ENCODE measurements at regions not wholly inside any gene's neighbourhood (a gene's known extent, or its start where the extent isn't known, plus 50 kb on each side); places are given as distances from the start of the nearest gene placed in this dataset.

GRCh38 chr4:31124008-31124585 is 403.9 kb downstream of the PCDH7 start:
- DNase-seq, result no peak

GRCh38 chr4:31125061-31125460 is 404.9 kb downstream of the PCDH7 start:
- no peak for DNase-seq

DNA sequence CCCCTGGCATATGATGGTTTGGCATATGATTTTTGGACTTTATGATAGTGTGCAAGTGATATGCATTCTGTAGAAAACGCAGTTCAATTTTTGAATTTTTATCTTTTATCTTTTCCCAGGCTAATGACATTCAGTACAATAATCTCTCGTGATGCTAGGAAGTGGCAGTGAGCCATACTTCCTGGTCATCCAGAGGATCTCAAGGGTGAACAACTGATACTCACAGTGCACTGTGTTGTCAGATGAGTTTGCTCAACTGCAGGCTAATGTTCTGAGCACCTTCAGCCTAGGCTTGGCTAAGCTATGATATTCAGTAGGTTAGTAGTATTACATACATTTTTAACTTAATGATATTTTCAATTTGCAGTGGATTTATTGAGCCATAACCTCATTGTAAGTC is 405.3 kb downstream of the PCDH7 start:
- no peak for DNase-seq

DNA sequence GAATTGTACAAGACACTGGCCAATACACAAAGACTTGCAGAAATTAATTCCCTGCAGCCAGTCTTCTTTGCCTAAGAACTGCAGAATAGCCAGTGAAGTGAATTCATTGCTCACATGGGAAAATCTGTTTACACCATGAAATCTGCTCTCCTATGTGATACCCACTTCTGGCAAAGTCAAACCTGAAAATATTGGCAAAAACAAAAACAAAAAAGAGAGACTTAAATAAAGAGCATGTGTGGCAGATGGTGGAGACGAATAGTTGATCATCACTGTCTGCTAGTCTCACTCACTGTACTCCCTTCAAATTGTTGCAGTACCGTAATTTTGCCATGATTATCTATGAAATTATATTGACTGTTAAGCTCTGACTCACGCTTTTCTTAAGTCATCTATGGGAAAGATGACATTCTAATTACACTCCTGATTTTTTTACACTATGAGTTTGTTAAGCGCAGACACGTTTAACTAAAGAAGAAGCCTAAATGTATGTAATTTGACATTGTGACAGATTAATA is 406.8 kb downstream of the PCDH7 start:
- DNase-seq, result no peak

- no peak for DNase-seq
Measured at GRCh38 chr4:31130930-31131329, 410.8 kb downstream of the PCDH7 start.

- DNase-seq, result no peak
Measured at GRCh38 chr4:31134720-31135119, 414.6 kb downstream of the PCDH7 start.

DNA sequence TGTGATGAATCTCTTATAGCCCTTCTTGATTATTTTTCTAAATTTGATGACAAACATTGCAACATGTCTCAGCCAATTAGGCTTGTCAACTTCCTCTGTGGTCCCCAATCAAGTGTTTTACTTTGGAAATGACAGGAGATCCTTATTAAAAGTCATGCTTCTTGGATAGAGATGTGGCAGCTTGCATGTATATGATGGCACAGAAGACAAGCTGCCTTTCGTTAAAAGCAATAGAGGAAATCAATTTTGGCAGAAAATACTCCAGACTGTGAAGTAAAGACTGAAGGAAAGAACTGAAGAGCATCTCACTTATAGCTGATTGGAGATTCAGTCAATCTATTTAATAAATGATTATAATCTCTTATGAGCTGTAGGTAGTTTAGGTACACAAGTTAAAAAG is 419.6 kb downstream of the PCDH7 start:
- no peak for DNase-seq

GRCh38 chr4:31141095-31141831 is 421.1 kb downstream of the PCDH7 start:
- DNase-seq, result no peak

DNA sequence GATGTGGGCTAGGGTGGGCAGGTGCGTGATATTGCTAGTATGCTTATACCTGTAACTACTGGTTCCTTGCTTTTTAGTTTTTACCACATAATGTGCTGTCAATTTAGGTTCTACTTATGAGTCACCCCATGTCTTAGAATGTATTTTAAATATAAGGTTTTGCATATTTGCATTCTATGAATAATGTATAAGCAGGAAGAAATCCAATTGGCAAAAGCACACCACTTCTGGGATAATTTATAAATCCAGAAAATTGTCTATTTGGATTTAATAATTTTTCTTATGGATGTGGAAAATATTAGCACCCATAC is 421.6 kb downstream of the PCDH7 start:
- DNase-seq, result no peak

GRCh38 chr4:31146366-31146765 is 426.2 kb downstream of the PCDH7 start:
- no peak for DNase-seq

DNA sequence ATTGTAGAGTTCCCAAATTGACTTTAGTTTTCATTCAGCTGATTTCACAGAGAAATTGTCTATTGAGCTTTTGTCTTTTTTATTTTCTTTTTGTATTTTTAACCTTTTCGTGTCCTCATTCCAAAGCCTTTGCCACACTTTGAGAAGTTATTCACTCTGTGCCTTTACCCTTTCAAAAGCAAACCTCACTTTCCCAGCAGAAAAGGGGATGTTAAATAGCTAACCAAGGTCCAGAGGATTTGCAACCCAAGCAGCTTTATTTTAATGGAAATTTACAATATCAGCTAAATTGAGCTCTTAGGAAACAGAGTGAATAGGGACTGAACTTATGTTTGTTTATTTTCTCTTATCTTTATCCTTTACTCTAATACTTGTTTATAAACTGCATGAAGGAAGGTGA is 428.8 kb downstream of the PCDH7 start:
- DNase-seq, result no peak

DNA sequence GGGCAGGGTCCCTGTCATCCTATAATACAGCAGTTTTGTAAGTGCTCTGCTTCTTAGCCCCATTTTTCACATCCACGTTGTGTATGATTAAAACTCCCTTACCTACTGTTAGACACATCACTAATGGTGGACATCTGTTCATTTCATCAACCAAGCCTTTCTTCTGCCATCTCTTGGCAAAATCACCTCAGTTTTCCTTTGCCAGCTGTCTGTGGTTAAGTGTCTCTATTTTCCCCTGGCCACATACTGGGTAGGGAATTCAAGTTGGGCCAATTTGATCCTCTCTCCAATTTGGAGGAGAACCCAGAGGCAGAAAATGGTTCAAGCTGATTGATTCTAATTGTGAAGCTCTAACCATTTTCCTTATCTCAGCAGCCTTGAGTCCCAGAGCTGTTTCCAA is 436.1 kb downstream of the PCDH7 start:
- no peak for DNase-seq

DNA sequence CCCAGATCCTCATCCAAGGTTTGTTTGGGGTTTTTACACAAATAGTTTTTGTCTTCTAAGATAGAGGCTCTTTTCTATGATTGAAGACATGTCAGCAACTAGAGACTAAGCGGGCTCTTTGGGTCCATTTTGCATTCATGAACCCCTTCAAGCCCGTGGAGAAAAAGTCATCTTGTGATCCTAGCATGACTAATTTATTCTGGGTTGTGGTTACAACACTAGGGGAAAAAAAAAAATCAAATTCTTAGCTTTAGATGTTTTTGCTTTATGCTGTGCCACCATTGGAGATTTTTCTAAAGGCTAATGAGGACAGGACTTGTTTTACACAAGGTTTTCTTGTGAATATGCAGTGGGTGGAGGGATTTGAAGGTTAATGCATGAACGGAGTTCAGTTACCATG is 440.0 kb downstream of the PCDH7 start:
- no peak for DNase-seq

DNA sequence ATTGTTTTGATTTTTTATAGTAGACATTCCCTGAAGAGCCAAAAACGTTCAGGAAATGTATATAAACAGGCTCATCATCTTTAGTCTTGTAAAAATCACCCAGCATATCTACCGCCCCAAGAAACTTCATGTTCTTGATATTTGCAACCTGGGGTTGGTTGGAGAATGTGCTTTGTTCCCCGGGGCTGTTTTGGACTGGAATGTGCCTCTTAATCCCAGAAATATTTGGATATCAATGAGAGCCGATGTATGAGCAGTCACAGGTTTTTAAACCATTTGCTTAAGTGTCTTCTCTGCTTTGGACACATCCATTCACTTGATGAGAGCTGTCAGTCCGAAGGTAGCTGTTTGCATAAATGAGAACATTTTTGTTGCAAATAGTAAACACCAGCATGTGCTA is 449.7 kb downstream of the PCDH7 start:
- DNase-seq, result no peak

DNA sequence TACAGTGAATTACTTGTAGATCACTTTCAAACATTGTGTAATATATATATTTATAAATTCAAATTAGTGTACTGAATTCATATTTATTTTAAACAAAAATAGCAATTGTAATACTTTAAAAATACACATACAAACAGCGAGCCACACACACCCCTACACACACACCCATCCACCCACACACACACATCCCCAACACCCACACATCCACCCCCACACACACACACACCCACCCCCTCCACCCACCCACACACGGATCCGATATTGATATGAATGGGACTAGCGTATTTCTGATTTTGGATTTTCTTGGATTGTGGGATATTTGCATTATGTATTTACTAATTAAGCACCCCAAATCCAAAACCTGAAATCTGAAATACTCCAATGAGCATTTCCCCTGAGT is 451.2 kb downstream of the PCDH7 start:
- no peak for DNase-seq

DNA sequence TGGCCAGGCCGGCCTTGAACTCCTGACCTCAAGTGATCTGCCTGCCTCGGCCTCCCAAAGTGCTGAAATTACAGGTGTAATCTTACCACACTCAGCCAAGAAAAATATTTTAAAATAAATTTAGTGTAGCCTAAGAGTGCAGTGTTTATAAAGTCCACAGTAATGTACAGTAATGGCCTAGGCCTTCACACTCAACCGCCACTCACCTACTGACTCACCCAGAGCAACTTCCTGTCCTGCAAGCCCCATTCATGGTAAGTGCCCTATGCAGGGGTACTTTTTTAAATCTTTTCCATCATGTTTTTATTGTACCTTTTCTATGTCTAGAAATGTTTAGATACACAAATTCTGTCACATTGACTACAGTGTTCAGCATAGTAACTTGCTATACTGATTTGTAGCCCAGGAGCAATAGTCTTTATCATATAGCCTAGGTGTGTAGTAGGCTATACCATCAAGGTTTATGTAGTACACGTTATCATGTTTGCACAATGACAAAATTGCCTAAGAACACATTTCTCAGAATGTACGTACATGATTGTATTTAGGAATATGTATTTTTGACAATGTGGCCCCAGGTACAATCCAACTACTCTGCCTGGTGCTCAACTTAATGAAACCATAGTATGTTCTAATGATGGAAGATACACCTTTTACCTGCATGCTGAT is 455.2 kb downstream of the PCDH7 start:
- DNase-seq, result no peak

- no peak for DNase-seq
Measured at GRCh38 chr4:31183256-31183655, 463.1 kb downstream of the PCDH7 start.

- no peak for DNase-seq
Measured at GRCh38 chr4:31185014-31185585, 464.9 kb downstream of the PCDH7 start.

DNA sequence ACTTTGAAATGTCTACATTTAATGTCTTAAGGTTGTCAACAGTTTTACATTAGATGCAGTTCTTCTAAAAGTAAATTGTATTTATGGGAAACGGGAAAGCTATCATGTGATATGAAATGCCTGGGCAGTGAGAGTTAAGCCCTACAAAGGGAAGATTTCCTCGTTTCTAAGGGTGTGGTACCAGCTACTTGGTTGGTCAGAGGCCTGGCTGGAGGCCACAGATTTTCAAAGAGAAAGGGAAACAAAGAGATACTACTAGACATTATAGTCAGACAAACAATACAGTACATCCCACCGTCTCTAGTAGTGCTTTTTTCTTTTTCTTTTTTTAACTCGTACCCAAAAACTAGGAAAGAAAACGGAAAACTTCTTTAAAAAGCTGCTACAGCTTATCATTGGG is 467.8 kb downstream of the PCDH7 start:
- DNase-seq, result no peak

DNA sequence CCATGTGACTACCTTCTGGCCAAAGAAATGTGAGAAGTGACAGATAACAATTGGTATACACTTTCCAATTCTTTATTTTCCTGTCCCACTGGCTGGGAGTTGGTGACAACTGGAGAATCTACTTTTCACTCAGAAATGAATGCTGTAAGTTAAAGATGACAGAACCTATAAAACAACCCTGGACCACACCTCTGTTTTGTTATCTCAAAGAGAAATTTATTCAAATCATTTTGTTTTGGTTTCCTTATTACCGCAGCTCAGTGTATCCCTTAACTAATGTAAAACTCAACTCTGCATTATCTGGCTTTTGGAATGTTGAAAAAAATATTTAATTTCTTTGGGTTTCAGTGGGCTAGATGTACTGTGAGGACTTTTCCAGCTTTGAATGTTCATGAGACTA is 469.8 kb downstream of the PCDH7 start:
- no peak for DNase-seq

DNA sequence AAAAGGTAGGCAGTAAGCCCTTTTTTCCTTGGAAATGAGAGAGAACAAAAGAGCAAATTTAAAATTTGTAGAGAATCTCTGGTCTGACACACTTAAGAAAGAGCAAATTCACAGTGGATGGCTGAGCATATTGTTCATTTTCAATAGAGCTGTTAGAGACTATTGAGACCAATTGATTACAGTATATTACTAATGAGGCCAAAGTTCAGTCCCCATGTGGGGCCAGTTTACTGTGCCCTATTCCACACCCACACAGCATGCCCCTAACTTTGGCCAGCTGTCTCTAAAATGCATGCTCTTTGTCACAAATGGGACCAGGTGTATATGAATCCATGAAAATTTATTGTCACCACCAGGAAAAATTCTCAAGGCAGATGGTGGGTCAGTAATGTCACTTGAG is 470.5 kb downstream of the PCDH7 start:
- no peak for DNase-seq

- no peak for DNase-seq
Measured at GRCh38 chr4:31192341-31192740, 472.2 kb downstream of the PCDH7 start.

- DNase-seq, result no peak
Measured at GRCh38 chr4:31193521-31193920, 473.4 kb downstream of the PCDH7 start.

DNA sequence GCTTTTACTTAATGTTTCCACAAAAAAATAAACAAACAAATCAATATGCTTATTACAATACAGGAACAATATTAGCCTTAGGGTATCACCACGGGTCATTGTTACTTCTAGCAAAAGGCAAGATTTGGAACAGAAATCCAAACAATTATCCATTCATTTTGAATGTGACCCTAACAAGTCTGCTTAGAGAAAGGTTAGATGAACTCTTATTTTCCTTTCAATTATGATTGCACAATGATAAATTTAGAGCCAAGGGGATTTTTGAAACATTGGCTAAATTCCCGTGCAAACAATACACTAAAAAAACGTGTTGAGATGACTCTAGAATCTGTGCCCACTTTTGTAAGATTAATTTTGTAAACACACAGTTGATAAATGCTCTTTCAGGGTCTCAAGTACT is 474.7 kb downstream of the PCDH7 start:
- no peak for DNase-seq

Measured in NK-92 treated with Interleukin-12 subunit alpha and Interleukin-12 subunit beta, amount 100 ng/mL, for 24 hours (cell line).